ENCODE measurements at regions not wholly inside any gene's neighbourhood (a gene's known extent, or its start where the extent isn't known, plus 50 kb on each side); places are given as distances from the start of the nearest gene placed in this dataset.

DNA sequence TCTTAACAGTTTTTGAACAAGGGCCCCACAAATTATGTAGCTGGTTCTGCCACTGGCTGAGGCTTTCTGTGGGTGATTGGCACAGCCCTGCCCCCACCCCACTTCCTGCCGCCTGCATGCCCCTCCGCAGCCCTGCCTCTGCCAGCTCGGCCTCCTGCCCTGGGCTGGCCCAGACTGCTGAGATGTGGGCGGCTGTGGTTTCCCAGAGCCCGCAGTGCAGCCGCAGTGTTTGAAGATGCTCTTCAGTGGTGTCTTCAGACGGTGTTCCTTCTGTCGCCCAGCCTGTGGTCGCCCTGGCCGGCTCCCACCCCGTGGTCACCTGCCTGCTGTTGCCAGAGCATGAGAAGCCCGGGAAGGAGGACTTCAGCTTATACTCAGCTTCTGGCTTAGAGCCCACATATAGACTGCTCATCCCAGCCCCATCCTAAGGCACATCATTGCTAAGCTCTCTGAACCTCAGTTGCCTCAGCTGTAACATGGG, 154.3 kb downstream of the VEGFA start:
- DNase-seq (ENCODE audit: low read depth in 3 of 3, low spot score in 2 of 3), result no peak

DNA sequence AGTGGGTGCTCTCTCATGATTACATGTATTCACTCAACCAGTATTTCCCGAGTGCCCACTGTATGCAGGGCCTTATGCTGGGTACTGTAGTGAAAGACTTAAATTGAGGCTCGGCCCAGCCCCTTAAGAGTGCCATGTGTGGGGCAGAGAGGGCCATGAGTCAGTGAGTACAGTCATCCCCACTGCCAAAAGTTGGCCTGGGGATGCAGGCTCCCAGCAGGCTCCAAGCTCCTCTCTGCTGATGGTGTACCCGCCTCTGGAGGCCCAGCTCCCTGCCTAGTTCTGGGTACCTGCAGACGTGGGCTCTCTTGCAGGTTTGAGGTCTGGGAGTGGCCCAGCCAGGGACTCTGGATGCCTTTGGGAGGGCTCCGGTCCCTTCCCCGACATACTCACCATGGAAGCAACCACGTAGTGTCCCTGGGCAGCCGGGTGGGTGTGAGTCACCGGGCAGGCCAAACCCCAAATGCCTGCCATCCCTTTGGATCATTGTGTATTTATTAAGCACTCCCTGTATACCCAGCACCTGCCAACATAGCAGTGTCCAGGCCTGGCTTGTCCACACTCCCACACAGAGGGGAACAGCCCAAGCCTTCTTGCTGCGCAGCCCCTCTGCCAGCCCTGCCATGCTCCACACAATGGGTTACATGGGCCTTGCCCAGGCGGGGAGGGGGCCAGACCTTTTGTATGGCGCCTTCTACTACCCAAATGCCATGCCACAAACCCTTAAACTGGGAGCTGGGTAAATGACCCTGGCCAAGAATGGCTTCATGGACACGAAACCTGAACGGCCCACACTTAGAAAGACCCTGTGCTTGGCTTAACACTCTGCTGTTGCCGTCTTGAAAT, 153.6 kb downstream of the VEGFA start:
- no peak for DNase-seq (ENCODE audit: low read depth in 3 of 3, low spot score in 2 of 3)

DNA sequence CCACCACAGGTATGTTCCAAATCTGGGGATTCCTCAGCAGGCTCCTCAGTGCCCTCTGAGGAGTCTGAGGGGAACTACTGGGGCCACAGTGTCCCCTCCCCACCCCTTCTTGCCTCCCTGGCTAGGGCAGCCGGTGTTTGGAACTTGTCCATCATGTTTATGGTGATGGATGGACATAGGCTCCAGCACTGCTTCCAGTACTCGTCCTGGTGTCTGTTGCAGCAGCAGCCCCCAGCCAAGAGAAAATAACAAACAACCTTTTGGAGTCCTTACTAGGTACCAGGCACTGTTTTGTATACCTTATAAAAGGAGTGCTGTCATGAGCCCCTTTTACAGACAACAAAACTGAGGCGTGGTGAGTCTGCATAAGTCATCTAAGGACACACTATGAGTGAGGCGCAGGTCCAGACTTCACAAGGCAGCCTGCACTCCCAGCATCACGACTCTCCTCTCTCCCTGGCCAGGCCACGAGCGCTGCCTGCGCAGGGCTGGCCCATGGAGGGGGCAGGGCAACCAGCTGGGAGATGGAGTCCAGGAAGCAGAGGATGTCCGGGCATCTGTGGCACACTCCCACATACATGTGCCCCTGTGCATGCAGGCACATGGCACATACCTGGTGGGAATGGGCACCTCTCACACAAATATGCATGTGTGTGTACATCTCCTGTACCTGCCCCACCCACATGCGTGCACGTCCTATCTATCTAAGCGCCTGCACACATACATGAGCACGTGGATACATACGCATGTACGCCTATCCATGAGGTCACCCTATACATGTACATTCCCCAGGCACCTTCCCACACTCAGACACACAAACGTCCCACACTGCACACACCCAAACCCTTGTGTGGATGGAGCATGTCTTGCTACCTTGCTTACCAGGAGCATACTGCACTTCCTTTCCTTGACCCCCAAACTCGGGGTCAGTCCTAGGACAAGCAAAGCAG, 152.7 kb downstream of the VEGFA start:
- DNase-seq (ENCODE audit: low read depth in 3 of 3, low spot score in 2 of 3), result no peak

DNA sequence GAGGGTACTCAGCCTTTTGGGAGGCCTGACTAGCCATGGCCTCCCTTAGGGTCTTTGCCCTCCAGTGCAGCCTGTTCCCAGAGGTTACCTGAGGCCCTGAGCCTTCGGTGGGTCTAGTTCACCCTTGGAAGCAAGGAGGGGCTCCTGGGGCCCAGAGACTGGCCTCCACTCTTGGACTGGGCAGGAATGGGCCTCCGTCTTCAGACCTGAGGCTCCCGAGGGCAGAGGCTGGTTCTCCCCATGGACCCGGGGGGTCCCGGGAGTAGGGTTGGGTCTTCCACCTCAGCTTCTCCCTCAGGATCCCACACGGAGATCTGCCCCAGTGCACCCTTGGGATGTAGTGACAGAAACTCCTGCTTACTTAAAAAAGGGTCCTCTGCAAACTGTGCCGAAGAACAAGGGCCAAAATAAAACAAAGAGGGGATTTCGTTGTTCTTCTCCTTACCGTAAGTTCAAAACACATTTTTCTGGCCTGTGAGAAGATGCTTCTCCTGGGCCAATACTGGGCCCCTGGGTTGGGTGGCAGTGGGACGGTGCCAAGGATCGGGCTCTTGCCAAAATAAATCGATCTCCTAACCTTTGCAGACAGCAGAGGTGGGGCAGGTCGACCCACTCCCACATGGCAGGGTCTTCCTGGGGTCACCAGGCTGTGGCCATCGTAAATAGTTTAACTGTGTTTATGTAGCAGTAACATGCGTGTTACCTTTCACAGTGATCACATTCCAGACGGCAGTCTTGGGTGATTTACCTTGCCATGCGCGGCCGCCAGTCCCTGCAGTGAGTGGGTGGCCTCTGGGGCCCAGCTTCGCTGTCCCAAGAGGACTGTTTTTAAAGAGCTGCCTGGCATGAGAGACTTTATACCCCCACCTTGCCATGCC, 151.8 kb downstream of the VEGFA start:
- no peak for DNase-seq (ENCODE audit: low read depth in 3 of 3, low spot score in 2 of 3)

DNA sequence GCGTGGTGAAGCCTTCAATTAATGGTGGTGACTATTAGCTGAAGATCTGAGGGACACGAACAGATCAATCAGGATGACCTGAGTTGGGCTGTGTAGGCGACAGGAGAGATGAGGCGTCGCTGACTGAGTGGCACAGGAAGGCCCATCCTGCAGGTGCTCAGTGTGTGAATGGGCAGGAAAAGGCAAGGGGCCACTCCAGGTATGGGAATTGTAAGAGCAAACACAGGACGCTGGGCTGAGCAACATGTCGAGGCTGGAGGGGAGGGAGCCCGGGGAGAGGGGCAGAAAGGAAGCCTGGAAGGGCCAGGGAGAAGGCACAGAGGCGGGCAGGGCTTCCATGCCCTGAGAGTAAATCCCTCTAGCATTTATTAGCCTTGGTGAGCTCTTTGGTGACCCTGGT, 151.0 kb downstream of the VEGFA start:
- no peak for DNase-seq (ENCODE audit: low read depth in 3 of 3, low spot score in 2 of 3)

DNA sequence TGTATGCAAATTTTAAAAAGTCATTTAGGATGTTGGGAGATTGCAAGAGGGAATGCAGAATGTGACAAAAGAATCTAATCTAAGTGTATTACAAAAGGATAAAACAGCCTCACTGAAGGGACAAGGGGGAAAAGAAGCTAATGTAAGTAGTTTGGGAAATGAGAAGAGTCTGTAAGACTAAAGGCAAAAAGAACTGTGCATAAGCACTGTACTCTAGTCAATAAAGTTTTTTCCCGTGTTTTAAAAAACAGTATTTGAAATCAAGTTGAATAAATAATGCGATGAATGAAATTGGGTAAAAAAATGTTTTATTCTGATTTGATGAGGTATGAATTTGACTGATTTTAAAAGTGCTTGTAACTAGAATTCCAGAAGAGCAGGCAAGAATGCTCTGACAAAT, 149.8 kb downstream of the VEGFA start:
- no peak for DNase-seq (ENCODE audit: low read depth in 3 of 3, low spot score in 2 of 3)

DNA sequence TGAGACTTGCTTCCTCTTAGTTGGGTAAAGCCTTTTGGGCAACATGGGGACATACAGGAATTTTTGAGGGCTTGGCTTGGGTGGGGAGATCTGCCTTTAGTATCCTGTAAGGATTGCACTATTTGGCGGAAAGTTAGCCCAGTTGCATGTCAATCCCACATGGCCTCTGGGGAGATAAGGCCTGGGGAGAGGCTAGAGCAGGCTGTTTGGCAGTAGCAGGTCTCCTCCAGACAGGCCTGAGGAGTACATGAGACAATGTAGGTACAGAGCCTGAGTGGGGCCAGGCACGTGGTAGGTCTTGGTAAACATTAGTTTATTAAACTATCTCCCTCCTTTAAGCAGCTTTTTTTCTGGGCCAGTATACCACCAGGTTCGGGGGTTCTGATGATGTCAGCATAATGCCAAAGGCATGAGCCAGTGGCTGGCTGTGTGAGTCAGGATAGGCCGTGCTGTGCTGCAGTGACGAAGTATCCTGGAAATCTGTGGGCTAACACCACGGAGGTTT, 147.9 kb downstream of the VEGFA start:
- no peak for DNase-seq (ENCODE audit: low read depth in 3 of 3, low spot score in 2 of 3)

DNA sequence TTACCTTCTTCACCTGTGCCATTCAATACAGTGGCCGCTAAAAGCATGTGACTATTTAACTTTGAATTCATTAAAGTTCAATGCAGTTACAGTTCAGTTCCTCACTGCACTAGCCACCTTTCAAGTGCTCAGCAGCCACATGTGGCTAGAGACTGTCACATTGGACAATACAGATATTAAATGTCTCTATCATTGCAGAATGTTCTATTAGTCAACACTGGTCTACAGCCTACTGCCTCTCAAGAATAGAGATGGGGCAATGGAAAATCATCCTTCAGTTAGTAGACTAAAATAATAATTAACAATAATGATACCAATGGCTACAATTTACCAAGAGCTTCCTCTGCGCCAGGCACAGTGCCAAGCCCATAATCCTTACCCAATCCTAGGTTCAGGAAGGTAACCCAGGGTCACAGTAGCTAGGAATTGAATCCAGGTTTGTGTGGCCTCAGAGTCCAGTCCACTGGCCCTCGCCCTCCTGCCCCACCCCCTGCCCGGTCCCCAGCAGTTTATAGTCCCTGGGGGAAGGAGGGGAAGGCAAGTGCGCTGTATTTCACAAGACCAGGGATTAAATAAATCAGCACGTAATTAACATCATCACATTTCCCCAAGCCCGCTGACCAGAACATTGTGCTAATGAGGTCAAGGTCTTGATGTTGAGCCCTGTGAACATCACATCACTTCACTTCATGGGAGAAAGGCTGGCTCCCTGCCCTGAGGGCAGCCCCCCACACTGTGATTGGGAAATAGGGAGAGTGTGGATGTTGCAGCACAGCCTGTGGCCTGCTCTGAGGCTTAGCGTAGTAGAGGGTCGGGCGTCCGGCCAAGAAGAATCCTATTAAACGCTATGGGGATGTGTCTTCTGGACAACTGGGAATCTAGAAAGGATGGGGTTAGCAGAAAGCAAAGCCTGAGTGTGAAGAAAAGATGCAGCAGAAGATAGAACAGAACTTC, 147.2 kb downstream of the VEGFA start:
- no peak for DNase-seq (ENCODE audit: low read depth in 3 of 3, low spot score in 2 of 3)

DNA sequence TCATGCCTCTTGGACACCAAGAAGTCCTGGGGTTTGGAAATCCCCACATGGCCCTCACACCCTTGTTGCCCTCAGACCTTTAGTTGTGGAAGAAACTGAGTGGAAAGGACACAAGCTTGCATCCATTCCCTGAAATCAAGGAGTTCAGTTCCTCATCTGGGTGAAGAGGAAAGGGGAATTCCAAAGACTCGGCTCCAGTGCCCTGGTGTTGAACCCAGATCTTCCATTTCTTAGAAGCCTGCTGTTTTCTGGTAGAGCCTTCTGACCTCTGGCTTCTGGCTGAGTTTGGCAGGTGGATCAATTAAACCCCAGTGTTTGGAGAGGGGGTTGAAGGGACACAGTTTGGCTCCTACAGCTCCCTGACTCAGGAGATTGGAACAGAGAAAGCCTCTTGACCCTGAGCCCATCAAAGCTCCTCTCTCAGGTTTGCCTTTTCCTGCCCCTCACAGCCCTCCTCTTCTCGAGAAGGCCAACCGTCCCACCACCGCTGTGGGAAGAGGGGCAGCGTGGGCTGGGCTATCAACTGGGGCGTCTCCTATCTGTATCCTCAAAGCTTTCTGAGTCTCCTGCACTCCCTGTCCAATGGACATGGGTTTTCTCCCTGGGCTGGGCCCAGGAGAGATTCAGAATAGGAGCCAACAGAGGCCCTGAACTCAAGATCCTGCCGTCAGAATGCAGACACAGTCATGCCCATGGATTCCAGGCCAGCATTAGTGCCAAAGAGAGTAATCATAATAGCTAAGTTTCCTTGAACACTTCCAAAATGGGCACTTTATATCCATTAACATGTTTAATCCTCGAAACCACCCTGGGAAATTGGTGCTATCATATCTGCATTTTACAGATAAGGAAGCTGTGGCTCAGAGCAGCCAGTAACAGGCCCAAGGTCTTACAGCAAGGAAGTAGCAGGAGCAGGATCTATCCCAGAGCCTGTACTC, 146.2 kb downstream of the VEGFA start:
- DNase-seq (ENCODE audit: low read depth in 3 of 3, low spot score in 2 of 3), result no peak

DNA sequence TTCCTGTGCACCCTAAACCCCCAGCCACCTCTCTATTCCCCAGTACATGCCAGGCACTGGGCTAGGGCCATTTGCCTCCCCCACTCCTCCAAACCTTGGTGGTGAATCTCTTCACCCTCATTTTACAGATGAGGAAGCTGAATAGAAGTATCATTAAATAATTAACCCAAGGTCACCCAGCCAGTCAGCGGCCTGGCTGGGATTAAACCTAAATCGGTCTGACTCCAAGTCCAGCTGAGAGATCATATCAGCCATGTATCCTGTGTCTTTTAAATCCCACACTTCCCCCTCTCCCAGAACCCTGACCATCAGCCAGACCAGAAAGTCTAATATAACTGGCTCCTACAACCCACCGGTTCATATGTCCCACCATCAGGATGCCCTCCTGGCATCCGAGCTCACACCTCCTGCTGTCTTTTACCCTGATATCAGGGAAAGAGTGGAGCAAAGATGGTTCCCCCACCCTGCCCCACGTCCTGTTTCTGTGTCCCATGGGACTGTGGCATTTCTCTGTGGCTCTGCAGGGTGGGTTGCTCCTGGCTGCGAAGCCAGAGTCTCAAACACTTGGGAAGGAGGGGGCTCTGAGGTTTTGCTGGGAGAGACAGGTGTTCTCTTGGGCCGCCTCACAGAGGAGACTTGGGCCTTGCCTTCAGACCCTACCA, 145.3 kb downstream of the VEGFA start:
- DNase-seq (ENCODE audit: low read depth in 3 of 3, low spot score in 2 of 3), result no peak

DNA sequence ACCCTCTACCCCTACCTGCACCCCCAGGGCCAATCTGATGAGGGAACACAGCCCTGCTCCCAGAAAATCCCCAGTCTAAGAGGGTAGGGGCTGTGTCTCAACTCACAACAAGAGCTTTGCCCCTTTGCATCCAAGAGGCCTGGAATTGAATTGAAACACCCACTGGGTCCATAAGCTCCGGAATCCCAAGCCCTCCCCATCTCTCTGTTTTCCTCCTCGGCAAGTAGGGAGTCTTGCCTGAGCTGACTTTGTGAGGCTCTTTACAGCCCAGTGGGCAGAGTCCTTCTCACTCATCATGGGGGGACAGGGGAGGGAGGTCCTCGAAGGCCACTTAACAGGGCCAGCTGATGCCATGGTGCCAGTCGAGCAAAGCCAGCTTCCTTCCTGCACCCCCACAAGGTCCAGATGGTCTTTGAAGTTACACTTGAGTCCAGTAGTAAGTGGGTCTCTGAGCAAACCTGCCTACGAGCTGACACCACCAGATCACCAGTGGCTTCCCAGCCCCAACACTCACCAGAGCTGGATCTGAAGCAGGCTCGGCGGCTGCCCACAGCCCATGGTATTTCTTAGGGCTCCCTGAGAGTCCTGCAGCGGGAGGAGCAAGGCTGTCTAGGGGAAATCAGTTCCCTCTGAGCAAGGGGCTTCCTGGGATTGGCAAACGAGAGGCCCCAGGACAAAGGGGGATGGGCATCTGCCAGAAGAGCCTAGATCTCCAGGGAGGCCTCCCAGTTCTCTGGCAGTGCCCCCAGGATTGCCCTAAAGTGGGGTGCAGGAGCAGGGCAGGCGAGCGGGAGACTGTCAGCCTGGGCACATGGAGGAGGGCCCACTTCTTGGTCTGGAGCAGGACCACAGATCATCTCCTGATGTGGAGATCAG, 144.5 kb downstream of the VEGFA start:
- DNase-seq (ENCODE audit: low read depth in 3 of 3, low spot score in 2 of 3), result no peak

DNA sequence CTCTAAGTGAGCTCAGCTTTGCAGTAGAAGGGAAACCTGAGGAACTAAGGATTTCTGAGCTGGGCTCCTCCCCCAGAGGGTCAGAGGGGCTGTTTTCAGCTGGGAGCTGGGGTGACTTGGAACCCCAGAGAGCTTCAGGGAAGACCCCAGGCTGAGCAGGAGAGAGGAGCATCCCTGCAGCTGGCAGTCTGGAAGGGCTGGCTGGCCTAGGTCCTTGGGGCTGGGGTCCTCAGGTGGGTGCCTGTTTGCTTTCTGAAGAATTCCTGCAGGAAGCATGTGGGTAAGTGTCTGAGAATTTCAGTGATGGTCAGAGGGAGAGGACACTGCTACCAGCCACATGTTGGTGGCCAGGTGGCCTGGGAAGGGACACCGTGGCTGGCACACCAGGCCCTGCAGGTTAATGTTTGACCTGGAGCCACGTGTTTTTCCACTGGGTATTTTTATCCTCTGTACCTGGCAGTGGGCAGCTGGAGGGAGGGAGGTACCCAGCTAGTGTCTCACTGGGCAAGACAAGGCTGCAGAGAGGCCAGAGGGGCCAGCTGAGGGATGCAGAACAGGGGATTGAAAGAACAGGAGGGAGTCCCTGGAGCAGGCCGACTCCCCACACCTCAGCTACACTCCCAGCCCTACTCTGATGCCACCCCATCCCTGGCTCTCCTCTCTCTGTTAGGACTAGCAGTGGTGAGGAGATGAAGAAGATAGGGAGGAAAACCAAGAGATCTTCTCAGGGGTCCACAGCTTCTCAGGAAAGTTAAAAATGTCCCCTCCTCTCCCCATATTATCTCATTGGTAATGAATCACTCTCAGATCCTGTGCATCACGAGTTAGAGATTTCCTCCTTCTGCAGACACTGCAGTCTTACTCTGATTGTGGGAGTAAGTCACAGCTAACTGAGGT, 143.6 kb downstream of the VEGFA start:
- no peak for DNase-seq (ENCODE audit: low read depth in 3 of 3, low spot score in 2 of 3)

DNA sequence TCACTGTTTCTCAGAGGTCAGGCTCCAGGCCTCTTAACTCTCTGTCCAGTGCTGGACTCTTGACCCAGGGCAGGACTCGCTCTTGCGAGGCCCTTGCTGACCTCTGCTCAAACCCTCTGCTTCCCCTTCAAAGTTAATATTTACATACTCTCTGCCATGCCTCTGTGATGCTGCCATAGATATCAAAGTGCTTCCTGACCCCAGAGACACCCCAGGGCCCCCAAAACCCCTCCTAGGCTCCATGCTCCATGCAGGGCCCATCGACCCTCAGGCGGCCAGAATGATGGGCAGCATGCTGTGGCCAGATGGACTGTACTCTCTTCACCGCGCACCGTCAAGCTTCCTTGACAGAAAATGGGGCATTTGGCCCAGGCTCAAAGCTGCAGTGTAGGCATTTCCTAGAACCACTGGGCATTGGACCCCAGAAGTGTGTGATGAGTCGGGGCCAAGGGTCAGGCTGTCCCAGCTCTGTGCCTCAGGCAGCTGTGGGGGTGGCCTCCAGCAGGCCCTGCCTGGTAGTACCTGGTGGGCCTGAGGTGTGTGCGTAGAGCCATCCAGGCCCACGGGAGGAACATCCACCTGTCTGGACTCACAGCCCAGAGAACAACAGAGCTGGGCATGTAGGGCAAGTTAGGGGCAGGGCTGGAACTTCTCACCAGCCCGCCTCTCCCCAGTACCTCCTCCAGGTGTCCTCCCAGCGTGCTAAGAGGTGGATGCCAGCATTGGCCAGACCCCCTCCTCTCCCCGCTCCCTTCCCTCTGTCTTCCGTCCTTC, 142.8 kb downstream of the VEGFA start:
- DNase-seq (ENCODE audit: low read depth in 3 of 3, low spot score in 2 of 3), result no peak

DNA sequence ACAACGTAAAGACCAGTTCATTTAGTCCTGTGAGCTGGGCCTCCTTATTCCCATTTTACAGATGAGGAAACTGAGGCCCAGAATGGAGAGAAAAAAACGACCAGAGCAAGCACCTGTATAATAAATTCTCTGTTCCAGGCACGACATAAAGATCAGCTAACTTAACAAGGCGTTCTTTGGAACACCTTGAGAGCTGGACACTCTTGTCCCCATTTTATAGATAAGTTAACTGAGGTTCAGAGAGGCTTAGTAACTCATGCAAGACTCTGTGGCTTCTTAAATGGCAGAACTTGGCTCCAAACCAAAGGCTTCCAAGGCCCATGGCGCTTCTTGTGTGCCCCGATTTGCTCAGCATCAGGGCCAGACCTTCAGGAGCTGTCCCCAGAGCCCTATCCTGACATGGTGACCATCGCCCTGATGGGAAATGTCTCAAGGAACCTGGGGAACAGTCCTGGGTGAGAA, 142.1 kb downstream of the VEGFA start:
- no peak for DNase-seq (ENCODE audit: low read depth in 3 of 3, low spot score in 2 of 3)

All from right renal cortex interstitium (tissue), 3 donors.